Left colon (tissue), 2 donors: ENCODE measurements at regions not wholly inside any gene's neighbourhood (a gene's known extent, or its start where the extent isn't known, plus 50 kb on each side); places are given as distances from the start of the nearest gene placed in this dataset.

ENCODE experiments used
- ATAC-seq: fragments of 200-7000 bp; cut with Tn5 transposase; one replicate; pipeline ENCODE4 v1.9.1; 2020; ENCODE audit warnings: mild to moderate bottlenecking, moderate library complexity
- DNase-seq, 2 donors: peaks; one replicate each; pipeline ENCODE4 v3.0.0-alpha.2; 2020
- intact Hi-C, 2 donors: fragments of 100-400 bp; cut with DNase I in 1 of 2; cut with micrococcal nuclease in 1 of 2; formaldehyde crosslinking; loops; one replicate each; pipeline versions ENCODE4 v1.11.2 to v1.14.0; 2022; cut with DNase I, micrococcal nuclease
- donor health status: DM: no; HTN: no; CAD: no.
- donor health status: DM: yes; HTN: yes; CAD: no.

- DNase-seq (peak; percentile 28 to 58), ATAC-seq (peak; percentile 38)
- intact Hi-C loops: no loop called here
These were observed 127.0 kb downstream of the MAFB start for GRCh38 chr20:40562031-40562430.

- ATAC-seq (no peak), DNase-seq (no peak)
- intact Hi-C loops: no loop called here
These were observed 127.8 kb downstream of the MAFB start for GRCh38 chr20:40561187-40561586.

DNA sequence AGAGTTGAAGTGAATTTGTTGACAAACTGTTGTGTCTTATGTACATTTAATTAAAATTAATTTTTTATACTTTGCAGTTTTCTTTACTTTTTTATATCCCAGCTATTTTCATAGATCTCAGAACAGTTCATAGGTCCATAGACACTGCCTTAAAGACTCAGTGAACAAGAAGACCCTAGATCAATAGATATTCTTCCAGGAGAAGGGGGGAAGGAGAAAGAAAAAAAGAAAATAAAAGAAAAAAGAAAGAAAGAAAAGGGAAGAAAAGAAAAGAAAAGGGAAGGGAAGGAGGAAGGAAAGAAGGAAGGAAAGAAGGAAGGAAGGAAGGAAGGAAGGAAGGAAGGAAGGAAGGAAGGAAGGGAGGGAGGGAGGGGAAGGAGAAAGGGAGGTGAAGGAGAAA, 130.8 kb downstream of the MAFB start:
- intact Hi-C loops: no loop called here
- no peak for DNase-seq
- no peak for ATAC-seq

DNA sequence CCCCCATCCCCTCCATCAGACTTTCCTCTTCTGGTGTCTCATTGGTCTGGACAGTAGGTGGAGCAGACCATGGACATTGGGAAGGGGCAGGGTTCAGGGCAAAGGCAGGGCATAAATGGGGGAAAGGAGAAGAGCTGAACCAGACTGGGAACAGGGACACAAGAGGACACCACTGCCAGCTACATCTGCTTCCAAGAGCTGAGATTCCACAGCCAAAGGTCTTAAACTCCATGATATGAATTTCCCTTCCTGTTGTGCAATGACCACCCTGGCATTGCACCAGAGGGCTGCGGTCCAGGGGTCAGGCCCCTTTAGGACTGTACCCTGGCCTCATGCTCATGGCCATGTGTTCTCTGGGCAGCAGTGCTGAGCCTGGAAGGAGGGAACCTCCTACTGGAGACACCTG, 137.9 kb downstream of the MAFB start:
- ATAC-seq (no peak), DNase-seq (no peak)
- intact Hi-C loops: no loop called here

DNA sequence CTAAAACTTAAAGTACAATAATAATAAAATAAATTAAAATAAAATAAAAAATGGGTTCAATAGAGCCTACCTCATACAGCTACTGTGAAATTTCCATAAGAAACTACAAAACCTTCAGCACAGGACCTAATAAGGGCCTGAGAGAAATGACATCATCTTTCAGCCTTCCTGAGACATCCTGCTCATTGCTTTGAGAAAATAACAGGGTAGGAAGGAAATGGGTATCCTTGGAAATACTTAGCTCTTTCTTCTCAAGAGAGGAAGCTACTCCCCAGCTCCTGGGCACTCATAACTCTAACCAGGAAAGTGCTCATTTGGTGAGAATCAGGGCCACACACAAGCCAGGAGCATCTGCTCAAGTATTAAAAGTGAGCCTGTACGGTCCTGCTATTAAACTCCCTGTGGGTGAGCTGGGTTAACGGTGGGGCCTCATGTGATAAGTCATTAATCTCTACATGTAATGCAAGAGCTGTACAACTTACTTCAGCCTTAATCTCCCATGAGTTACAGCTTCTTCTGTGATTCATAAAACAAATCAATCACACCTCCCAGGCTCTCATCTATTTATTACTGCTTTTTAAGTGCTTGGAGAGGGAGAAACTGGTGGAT, 141.4 kb downstream of the MAFB start:
- no peak for DNase-seq
- intact Hi-C loops: no loop called here
- no peak for ATAC-seq

- DNase-seq: no peak
- intact Hi-C loops: no loop called here
- no peak for ATAC-seq
These were observed 143.6 kb downstream of the MAFB start for GRCh38 chr20:40545478-40545877.

DNA sequence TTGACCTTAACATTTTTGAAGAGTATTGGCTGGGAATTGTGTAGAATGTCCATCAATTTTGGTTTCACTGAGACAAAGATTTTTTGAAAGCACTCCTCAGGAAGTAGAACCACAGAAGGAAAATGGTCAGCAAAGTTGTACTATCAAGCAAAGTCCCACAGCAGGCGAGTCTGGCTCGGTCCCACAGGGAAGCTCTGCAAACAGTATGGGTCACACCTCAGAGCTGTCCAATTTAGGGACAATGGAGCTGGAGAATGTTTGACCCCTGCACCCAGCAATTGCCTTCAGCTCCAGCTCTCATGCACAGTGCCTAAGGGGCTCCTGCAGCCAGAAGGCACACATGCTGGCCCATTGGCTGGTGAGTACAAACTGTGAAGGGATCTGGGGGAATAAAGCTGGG, 147.0 kb downstream of the MAFB start:
- DNase-seq (no peak), ATAC-seq (no peak)
- intact Hi-C loops: no loop called here

- DNase-seq: no peak
- ATAC-seq: no peak
- intact Hi-C loops: no loop called here
These were observed 148.9 kb downstream of the MAFB start for GRCh38 chr20:40540166-40540565.

GRCh38 chr20:40538131-40538530, 150.9 kb downstream of the MAFB start:
- no peak for ATAC-seq
- DNase-seq: no peak
- intact Hi-C loops: no loop called here

DNA sequence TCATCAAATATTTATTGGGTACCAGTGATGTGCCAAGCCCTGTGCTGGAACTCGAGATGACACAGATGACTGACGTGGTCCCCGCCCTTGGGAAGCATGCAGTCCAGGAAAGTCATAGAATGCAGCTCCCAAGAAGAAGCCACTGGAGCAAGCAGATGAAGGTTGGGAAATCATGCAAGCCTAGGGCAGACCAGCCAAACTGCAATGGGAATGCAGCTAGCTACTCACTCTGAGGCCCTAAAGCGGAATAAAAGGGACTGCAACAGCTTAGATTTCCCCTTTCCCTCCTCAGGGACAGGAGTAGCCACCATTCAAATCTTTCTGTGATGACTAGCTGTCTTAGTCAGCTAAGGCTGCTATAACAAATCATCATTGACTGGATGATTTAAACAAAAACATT, 152.2 kb downstream of the MAFB start:
- ATAC-seq: no peak
- intact Hi-C loops: no loop called here
- DNase-seq: no peak

DNA sequence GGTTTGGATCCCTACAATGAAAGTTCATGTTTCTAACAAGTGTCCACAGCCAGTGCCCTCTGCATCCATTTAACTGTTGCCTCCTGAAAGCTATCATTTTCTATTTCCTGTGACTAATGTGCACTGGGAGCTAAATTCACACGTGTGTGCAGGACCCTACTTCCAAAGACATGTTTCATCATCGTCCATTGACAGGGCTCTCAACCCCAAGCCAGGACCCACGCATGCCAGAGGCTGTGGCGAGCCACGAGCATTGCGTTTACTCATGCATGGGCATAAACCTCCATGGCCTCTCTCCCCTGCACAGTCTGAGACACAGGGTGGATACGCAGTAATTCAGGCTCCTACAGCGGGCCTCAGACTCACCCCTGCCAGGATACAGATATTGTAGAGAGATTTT, 153.2 kb downstream of the MAFB start:
- DNase-seq: no peak
- intact Hi-C loops: no loop called here
- no peak for ATAC-seq

GRCh38 chr20:40532103-40532502, 156.9 kb downstream of the MAFB start:
- intact Hi-C loops: no loop called here
- DNase-seq (no peak), ATAC-seq (no peak)

DNA sequence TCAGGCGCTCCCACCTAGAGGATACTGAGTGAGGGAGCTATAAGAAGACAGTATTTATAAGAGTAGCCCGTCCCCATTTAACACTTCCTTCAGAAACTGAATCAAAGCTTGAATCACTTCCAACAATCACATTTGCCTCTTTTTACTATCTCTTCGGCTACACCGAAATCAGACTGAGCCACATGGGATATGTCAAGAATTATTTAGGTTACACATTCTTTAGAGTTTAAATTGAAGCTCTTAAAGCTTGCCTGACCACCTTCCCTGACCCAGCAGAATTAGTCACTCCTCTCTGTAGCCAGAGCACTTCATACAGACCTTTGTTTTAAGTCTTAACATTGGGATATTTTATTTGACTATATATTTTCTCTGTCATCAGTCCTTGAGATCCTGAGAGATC, 163.7 kb downstream of the MAFB start:
- ATAC-seq (no peak), DNase-seq (no peak)
- intact Hi-C loops: no loop called here

DNA sequence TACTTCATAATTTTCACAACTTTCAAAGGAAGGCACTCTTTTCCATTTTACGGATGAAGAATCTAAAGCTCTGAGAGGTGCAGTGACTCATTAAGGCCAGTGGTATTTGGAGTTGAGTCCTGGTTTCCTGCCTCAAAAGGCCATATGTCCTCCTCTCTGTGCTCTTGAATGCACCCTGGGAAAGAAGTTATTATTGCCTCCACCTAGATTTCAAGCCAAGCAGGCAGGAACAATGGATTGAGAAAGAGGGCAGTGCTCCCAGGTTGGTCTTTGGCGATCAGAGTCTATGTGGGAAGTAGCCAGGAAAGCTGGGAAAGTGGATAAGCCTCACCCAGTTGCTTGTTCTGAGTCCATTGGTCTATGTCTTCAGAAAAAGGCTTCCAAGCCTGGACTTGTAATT, 165.0 kb downstream of the MAFB start:
- DNase-seq (no peak), ATAC-seq (no peak)
- intact Hi-C loops: no loop called here

GRCh38 chr20:40522405-40522804, 166.6 kb downstream of the MAFB start:
- intact Hi-C loops: no loop called here
- no peak for ATAC-seq
- no peak for DNase-seq

DNA sequence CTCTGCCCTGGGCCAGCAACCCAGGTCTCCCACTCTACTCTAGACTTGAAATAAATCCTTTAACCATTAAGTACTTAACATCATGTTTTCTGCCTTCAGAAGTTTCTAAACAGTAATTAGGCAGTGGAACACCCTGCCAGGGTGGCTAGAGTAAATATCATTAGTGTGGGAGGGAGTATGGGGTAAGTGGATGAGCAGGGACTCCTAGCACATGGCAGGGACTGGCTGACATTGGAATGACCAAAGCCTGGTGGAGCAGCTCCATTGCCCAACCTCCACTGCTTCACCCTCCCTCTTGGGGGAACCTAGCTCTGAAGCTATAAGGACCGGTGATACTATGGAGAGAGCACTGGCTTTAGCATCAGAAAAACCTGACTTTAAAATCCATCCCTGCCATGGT, 167.1 kb downstream of the MAFB start:
- DNase-seq: no peak
- intact Hi-C loops: no loop called here
- no peak for ATAC-seq

GRCh38 chr20:40519918-40520317, 169.1 kb downstream of the MAFB start:
- no peak for DNase-seq
- ATAC-seq: no peak
- intact Hi-C loops: no loop called here

DNA sequence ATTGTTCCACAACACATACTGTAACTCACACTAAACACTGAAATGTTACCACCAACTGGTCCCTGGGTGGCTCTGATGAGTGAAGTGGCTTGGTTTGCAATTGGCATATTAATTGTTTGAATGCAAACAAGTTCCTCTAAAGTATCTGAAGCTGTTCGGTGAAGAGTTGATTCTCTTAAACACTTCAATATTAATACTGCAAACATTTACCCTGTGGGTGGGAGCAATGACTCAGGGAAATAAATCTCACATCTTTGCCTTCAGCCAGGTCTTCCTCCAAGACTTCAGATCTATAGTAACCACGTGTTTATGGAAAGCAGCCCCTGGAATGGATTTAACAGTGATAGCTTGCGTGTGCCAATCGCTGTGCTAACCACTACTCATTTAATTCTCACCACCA, 176.0 kb downstream of the MAFB start:
- DNase-seq (no peak), ATAC-seq (no peak)
- intact Hi-C loops: no loop called here

GRCh38 chr20:40512591-40512990, 176.4 kb downstream of the MAFB start:
- intact Hi-C loops: no loop called here
- ATAC-seq (no peak), DNase-seq (no peak)

DNA sequence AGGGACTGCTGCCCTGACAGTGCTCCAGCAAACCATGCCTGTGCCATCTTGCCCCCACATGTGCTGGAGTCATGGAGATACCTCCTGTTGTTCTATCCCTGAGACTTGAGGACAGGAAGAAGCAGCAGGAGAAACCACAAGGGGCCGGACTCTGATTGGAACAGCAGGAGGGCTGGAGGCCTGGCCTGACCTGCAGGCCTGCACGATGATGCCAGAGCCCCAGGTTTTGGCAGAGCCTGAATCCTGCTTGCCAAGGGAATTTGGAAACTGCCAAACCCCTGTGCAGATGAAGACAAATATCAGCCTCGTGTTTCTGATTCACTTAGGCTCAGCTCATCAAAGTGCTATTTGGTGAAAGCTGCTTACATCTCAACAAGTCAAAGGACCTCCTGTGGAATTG, 177.6 kb downstream of the MAFB start:
- ATAC-seq (no peak), DNase-seq (no peak)
- intact Hi-C loops: no loop called here

GRCh38 chr20:40510622-40511021, 178.4 kb downstream of the MAFB start:
- no peak for ATAC-seq
- no peak for DNase-seq
- intact Hi-C loops: no loop called here

DNA sequence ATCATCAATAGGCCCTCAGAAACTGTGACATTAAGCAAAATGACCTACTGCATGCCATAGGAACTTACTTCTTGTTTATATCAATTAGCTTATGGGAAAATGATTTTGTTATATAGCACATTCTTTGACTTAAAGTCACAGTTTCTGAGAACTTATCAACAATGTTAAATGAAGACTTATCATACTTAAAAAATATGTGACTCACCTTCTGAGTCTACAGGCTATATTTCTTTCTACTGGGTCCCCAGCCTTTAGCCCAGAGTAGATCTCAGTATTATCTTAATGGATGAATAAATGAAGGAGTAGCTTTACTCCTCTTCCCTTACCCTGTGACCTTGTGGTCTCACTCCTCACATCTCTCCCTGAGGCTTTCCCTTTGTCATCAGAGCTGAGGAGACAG, 180.2 kb downstream of the MAFB start:
- ATAC-seq: no peak
- intact Hi-C loops: no loop called here
- no peak for DNase-seq
